Trophoblast cell (in vitro differentiated cells and primary cell): ENCODE measurements at regions not wholly inside any gene's neighbourhood (a gene's known extent, or its start where the extent isn't known, plus 50 kb on each side); places are given as distances from the start of the nearest gene placed in this dataset.

Experiments
- DNase-seq, 2 donors: peaks; one replicate each; pipeline ENCODE4 v3.0.0-alpha.2; 2016
- H2AFZ ChIP-seq: 2 replicates; pipeline ENCODE4 v1.6.1; 2013; ENCODE audit warnings: low read length, moderate library complexity, mild to moderate bottlenecking; ENCODE audit not compliant: insufficient read depth, poor library complexity
- H2AK5ac ChIP-seq: 2 replicates; pipeline ENCODE4 v1.6.1; 2013; ENCODE audit warnings: mild to moderate bottlenecking, low read length
- H2BK120ac ChIP-seq: 2 replicates; pipeline ENCODE4 v1.6.1; 2013; ENCODE audit warnings: low read length, mild to moderate bottlenecking, moderate library complexity; ENCODE audit not compliant: insufficient read depth, poor library complexity
- H2BK12ac ChIP-seq: 2 replicates; pipeline ENCODE4 v1.6.1; 2013; ENCODE audit warnings: mild to moderate bottlenecking, low read length, moderate library complexity
- H2BK5ac ChIP-seq: 2 replicates; pipeline ENCODE4 v1.6.1; 2013; ENCODE audit warnings: low read length, low read depth, moderate library complexity, mild to moderate bottlenecking; ENCODE audit not compliant: poor library complexity
- H3K14ac ChIP-seq: 2 replicates; pipeline ENCODE4 v1.6.1; 2013; ENCODE audit warnings: mild to moderate bottlenecking, low read length
- H3K18ac ChIP-seq: 2 replicates; pipeline ENCODE4 v1.6.1; 2013; ENCODE audit warnings: mild to moderate bottlenecking, low read length
- H3K23ac ChIP-seq: 2 replicates; pipeline ENCODE4 v1.6.1; 2013; ENCODE audit warnings: low read length
- H3K27ac ChIP-seq: 2 replicates; pipeline ENCODE4 v1.5.1; 2013; ENCODE audit warnings: low read depth, mild to moderate bottlenecking, inconsistent platforms, low read length, moderate library complexity
- H3K27me3 ChIP-seq: 2 replicates; pipeline ENCODE4 v1.6.1; 2013; ENCODE audit warnings: inconsistent platforms, mild to moderate bottlenecking, low read length, moderate library complexity; ENCODE audit not compliant: insufficient read depth
- H3K36me3 ChIP-seq, 2 experiments: 1 replicate in 1 of 2; 2 replicates in 1 of 2; pipeline ENCODE4 v1.6.1; 2013; ENCODE audit warnings: low read length in 2 of 2, mild to moderate bottlenecking in 2 of 2, moderate library complexity in 1 of 2; ENCODE audit not compliant: insufficient read depth in 2 of 2, control insufficient read depth in 1 of 2
- H3K4ac ChIP-seq: 2 replicates; pipeline ENCODE4 v1.6.1; 2013; ENCODE audit warnings: low read depth, mild to moderate bottlenecking, low read length, moderate library complexity
- H3K4me1 ChIP-seq, 2 experiments: 1 replicate in 1 of 2; 2 replicates in 1 of 2; pipeline ENCODE4 v1.6.1; 2013; ENCODE audit warnings: low read length in 2 of 2, mild to moderate bottlenecking in 2 of 2, moderate library complexity in 1 of 2; ENCODE audit not compliant: insufficient read depth in 2 of 2, control insufficient read depth in 1 of 2
- H3K4me2 ChIP-seq: 2 replicates; pipeline ENCODE4 v1.6.1; 2013; ENCODE audit warnings: inconsistent platforms, mild to moderate bottlenecking, low read length, moderate library complexity
- H3K4me3 ChIP-seq: 2 replicates; pipeline ENCODE4 v1.5.1; 2013; ENCODE audit warnings: mild to moderate bottlenecking, low read depth, low read length, inconsistent platforms
- H3K79me1 ChIP-seq: one replicate; pipeline ENCODE4 v1.6.1; 2013; ENCODE audit warnings: low read length
- H3K79me2 ChIP-seq: 2 replicates; pipeline ENCODE4 v1.6.1; 2013; ENCODE audit warnings: low read length, mild to moderate bottlenecking; ENCODE audit not compliant: control insufficient read depth, insufficient read depth, poor library complexity
- H3K9ac ChIP-seq: 2 replicates; pipeline ENCODE4 v1.6.1; 2013; ENCODE audit warnings: mild to moderate bottlenecking, low read length
- H3K9me3 ChIP-seq: 2 replicates; pipeline ENCODE4 v1.6.1; 2013; ENCODE audit warnings: low read depth, mild to moderate bottlenecking, control low read depth, inconsistent platforms, low read length; ENCODE audit not compliant: insufficient read depth
- H4K12ac ChIP-seq: 2 replicates; pipeline ENCODE4 v1.6.1; 2013; ENCODE audit warnings: low read depth, mild to moderate bottlenecking, low read length, moderate library complexity
- H4K8ac ChIP-seq: 2 replicates; pipeline ENCODE4 v1.6.1; 2013; ENCODE audit warnings: low read depth, mild to moderate bottlenecking, low read length, moderate library complexity
- H4K91ac ChIP-seq: one replicate; pipeline ENCODE4 v1.6.1; 2013; ENCODE audit warnings: low read depth, mild to moderate bottlenecking, low read length, moderate library complexity
- WGBS: extraction: QIAGEN DNeasy Blood & Tissue Kit; methylation state at CpG from one replicate; pipeline ENCODE4 v1.1.7; 2013; ENCODE audit warnings: missing lambda C conversion rate; ENCODE audit not compliant: insufficient read length, insufficient coverage; ENCODE audit errors: extremely low coverage; 5-methylcytosine and 5-hydroxymethylcytosine counted together

DNA sequence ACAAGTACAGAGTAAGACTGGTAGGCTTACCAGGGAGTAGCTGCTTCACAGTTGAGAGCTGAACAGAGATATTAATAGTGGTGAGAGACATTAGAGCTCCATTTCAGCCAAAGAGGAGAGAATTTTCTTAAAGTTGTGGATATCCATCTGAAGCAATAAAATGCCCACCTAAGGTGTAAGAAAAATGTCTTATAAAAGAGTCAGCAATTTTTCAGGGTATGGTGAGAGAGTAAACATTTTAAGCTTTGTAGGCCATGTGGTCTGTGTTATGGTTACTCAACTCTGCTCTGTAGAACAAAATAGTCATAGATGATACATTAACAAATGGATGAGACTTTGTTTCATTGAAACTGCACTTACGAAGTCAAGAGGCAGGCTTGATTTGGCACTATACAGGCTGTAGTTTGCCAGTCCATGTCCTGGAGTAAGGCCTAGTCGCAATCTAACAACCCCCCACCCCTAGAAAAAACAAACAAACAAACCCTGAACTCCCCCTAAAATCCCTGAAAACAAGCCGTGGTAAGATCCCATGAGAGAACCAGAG, 945.4 kb upstream of the SEMA6A start:
- H4K12ac ChIP-seq = no peak overlapping the region
- H3K4me3 ChIP-seq = no peak overlapping the region
- H3K23ac ChIP-seq = no peak overlapping the region
- H2BK5ac ChIP-seq = no peak overlapping the region
- H3K79me2 ChIP-seq = no peaks in the 10 kb centered on the region
- H4K8ac ChIP-seq = no peak overlapping the region
- WGBS = no CpG with 5 or more reads among the region's 3 CpGs
- H3K4me1 ChIP-seq = no peaks in the 10 kb centered on the region
- no peak overlapping the region for H3K18ac ChIP-seq
- no peak overlapping the region for H2AK5ac ChIP-seq
- no peaks in the 10 kb centered on the region for H3K27me3 ChIP-seq
- no peak overlapping the region for H2BK120ac ChIP-seq
- no peaks in the 10 kb centered on the region for H3K79me1 ChIP-seq
- H2AFZ ChIP-seq = no peak overlapping the region
- no peak overlapping the region for H2BK12ac ChIP-seq
- H3K14ac ChIP-seq = no peak overlapping the region
- H3K9me3 ChIP-seq = no peaks in the 10 kb centered on the region
- H3K36me3 ChIP-seq = no peaks in the 10 kb centered on the region
- H4K91ac ChIP-seq = no peak overlapping the region
- H3K4ac ChIP-seq = no peak overlapping the region
- no peak for DNase-seq
- H3K9ac ChIP-seq = no peak overlapping the region
- H3K27ac ChIP-seq = no peak overlapping the region
- H3K4me2 ChIP-seq = no peak overlapping the region

DNA sequence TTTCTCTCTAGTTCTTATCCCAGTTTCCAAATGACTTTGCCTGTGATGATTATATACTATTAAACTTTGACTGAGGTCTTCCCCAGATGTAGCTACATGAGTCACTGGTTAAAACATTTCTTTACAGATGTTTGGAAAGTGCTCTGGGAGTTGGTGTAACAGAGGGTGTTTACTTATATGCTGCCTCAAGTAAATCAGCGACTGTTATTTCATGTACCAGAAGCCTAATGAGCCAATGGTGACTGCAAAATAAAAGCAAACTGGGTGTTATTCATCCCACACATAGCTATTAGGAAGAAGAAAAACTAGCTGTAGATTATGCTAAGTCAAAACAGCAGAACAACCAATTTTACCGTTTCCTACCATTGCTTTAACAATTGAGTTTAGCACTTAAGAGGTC, 929.7 kb upstream of the SEMA6A start:
- no peak overlapping the region for H2AFZ ChIP-seq
- H3K79me2 ChIP-seq = no peaks in the 10 kb centered on the region
- WGBS = no CpG with 5 or more reads among the region's 2 CpGs
- H3K4me2 ChIP-seq = no peak overlapping the region
- H3K27me3 ChIP-seq = no peaks in the 10 kb centered on the region
- no peak overlapping the region for H3K4me3 ChIP-seq
- H3K14ac ChIP-seq = no peak overlapping the region
- no peak overlapping the region for H3K4ac ChIP-seq
- no peak overlapping the region for H2BK12ac ChIP-seq
- no peak overlapping the region for H2BK120ac ChIP-seq
- H3K36me3 ChIP-seq = no peaks in the 10 kb centered on the region
- no peak overlapping the region for H3K27ac ChIP-seq
- H3K18ac ChIP-seq = no peak overlapping the region
- no peak overlapping the region for H2AK5ac ChIP-seq
- H3K79me1 ChIP-seq = no peaks in the 10 kb centered on the region
- no peak overlapping the region for H3K9ac ChIP-seq
- H3K4me1 ChIP-seq = no peaks in the 10 kb centered on the region
- no peak for DNase-seq
- no peak overlapping the region for H3K23ac ChIP-seq
- no peaks in the 10 kb centered on the region for H3K9me3 ChIP-seq
- no peak overlapping the region for H2BK5ac ChIP-seq
- H4K12ac ChIP-seq = no peak overlapping the region
- no peak overlapping the region for H4K91ac ChIP-seq
- H4K8ac ChIP-seq = no peak overlapping the region

- no peaks in the 10 kb centered on the region for H3K36me3 ChIP-seq
- H2BK5ac ChIP-seq = no peak overlapping the region
- no peak overlapping the region for H3K18ac ChIP-seq
- H4K8ac ChIP-seq = no peak overlapping the region
- H3K79me2 ChIP-seq = no peaks in the 10 kb centered on the region
- WGBS = no CpG with 5 or more reads among the region's 3 CpGs
- no peak overlapping the region for H3K4ac ChIP-seq
- no peak overlapping the region for H4K91ac ChIP-seq
- no peaks in the 10 kb centered on the region for H3K27me3 ChIP-seq
- no peaks in the 10 kb centered on the region for H3K9me3 ChIP-seq
- no peak overlapping the region for H2AFZ ChIP-seq
- H2BK12ac ChIP-seq = no peak overlapping the region
- H3K79me1 ChIP-seq = no peaks in the 10 kb centered on the region
- no peaks in the 10 kb centered on the region for H3K4me1 ChIP-seq
- no peak overlapping the region for H2AK5ac ChIP-seq
- no peak overlapping the region for H3K9ac ChIP-seq
- no peak overlapping the region for H3K4me2 ChIP-seq
- H3K14ac ChIP-seq = no peak overlapping the region
- H3K27ac ChIP-seq = no peak overlapping the region
- H3K4me3 ChIP-seq = no peak overlapping the region
- no peak overlapping the region for H3K23ac ChIP-seq
- no peak for DNase-seq
- H4K12ac ChIP-seq = no peak overlapping the region
- H2BK120ac ChIP-seq = no peak overlapping the region
Observed at GRCh38 chr5:117497601-117498000, 923.0 kb upstream of the SEMA6A start.

DNA sequence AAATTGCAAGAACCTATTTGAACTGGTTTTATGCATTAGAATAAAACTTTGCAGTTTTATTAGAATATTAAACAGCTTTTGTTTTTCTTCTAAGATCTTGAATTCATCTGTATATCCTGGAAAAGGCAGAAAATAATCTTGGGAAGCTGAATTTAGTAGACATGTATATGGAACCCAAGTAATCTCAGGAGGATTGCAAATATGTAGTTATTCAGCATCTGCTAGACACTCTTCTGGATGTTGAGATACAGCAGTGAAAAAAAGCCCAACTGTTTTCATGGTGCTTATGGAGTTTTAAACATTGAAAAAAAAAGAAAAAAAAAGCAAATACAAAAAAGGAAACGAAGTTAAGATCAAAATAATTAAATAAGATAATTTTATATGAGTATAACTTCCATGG, 922.2 kb upstream of the SEMA6A start:
- no peak overlapping the region for H3K4me2 ChIP-seq
- no peak overlapping the region for H3K14ac ChIP-seq
- H3K23ac ChIP-seq = no peak overlapping the region
- DNase-seq = no peak
- no peaks in the 10 kb centered on the region for H3K4me1 ChIP-seq
- no peak overlapping the region for H3K9ac ChIP-seq
- no peak overlapping the region for H4K8ac ChIP-seq
- no peak overlapping the region for H2AK5ac ChIP-seq
- H3K4ac ChIP-seq = no peak overlapping the region
- no peak overlapping the region for H3K18ac ChIP-seq
- no peak overlapping the region for H3K27ac ChIP-seq
- H3K36me3 ChIP-seq = no peaks in the 10 kb centered on the region
- H4K91ac ChIP-seq = no peak overlapping the region
- no peaks in the 10 kb centered on the region for H3K79me1 ChIP-seq
- no peak overlapping the region for H3K4me3 ChIP-seq
- no peaks in the 10 kb centered on the region for H3K9me3 ChIP-seq
- WGBS = no CpG with 5 or more reads among the region's 1 CpG
- no peak overlapping the region for H2BK120ac ChIP-seq
- no peak overlapping the region for H2AFZ ChIP-seq
- H3K27me3 ChIP-seq = no peaks in the 10 kb centered on the region
- H3K79me2 ChIP-seq = no peaks in the 10 kb centered on the region
- no peak overlapping the region for H4K12ac ChIP-seq
- no peak overlapping the region for H2BK5ac ChIP-seq
- H2BK12ac ChIP-seq = no peak overlapping the region
